Stimulated activated CD4-positive, alpha-beta T cell treated with anti-CD3 and anti-CD28 coated beads, Interleukin-15, amount 100 ng/mL, for 48 hours (primary cell): ENCODE measurements at regions not wholly inside any gene's neighbourhood (a gene's known extent, or its start where the extent isn't known, plus 50 kb on each side); places are given as distances from the start of the nearest gene placed in this dataset.
"Not testable (repeated sequence)": the region's sequence is repeated elsewhere in the genome, so short reads cannot be mapped to it uniquely, and the experiment has no call there.

Experiments used
- DNase-seq, 2 donors: peaks; one replicate each; pipeline ENCODE4 v3.0.0-alpha.2; 2020; ENCODE audit warnings: low read depth in 2 of 2

- peak; percentile 10 to 21 for DNase-seq
Observed at GRCh38 chr7:25069900-25070443, 55.1 kb downstream of the CYCS start.

- DNase-seq: no peak
Observed at GRCh38 chr7:25068502-25069213, 56.4 kb downstream of the CYCS start.

- DNase-seq: no peak
Observed at GRCh38 chr7:25067726-25068501, 57.1 kb downstream of the CYCS start.

- DNase-seq: no peak
Observed at GRCh38 chr7:25066253-25066652, 58.8 kb downstream of the CYCS start.

- DNase-seq: no peak
Observed at GRCh38 chr7:25062380-25062779, 62.7 kb downstream of the CYCS start.

GRCh38 chr7:25060487-25061055 is 64.5 kb downstream of the CYCS start:
- no peak for DNase-seq

GRCh38 chr7:25059576-25059975 is 65.5 kb downstream of the CYCS start:
- DNase-seq: no peak

- no peak for DNase-seq
Observed at GRCh38 chr7:25056368-25056767, 68.7 kb downstream of the CYCS start.

- no peak for DNase-seq
Observed at GRCh38 chr7:25055520-25056220, 69.4 kb downstream of the CYCS start.

- no peak for DNase-seq
Observed at GRCh38 chr7:25054819-25055519, 70.1 kb downstream of the CYCS start.

- DNase-seq: no peak
Observed at GRCh38 chr7:25050223-25050622, 70.2 kb upstream of the OSBPL3 start.

GRCh38 chr7:25048444-25048834 is 68.5 kb upstream of the OSBPL3 start:
- no peak for DNase-seq

- DNase-seq: not testable (repeated sequence)
Observed at GRCh38 chr7:25047571-25048443, 67.8 kb upstream of the OSBPL3 start.

GRCh38 chr7:25037325-25037724 is 57.3 kb upstream of the OSBPL3 start:
- no peak for DNase-seq

- DNase-seq: no peak
Observed at GRCh38 chr7:25035274-25035673, 55.3 kb upstream of the OSBPL3 start.

GRCh38 chr7:25034136-25034535 is 54.2 kb upstream of the OSBPL3 start:
- DNase-seq: no peak

GRCh38 chr7:25032774-25033743 is 53.1 kb upstream of the OSBPL3 start:
- no peak for DNase-seq

GRCh38 chr7:25031432-25031831 is 51.5 kb upstream of the OSBPL3 start:
- no peak for DNase-seq

GRCh38 chr7:25031007-25031406 is 51.0 kb upstream of the OSBPL3 start:
- DNase-seq: no peak
